Stimulated activated CD4-positive, alpha-beta T cell treated with anti-CD3 and anti-CD28 coated beads, TNF-alpha, amount 100 ng/mL, for 48 hours (primary cell): ENCODE measurements at regions not wholly inside any gene's neighbourhood (a gene's known extent, or its start where the extent isn't known, plus 50 kb on each side); places are given as distances from the start of the nearest gene placed in this dataset.

Experiments used
- DNase-seq, 3 donors: peaks; one replicate each; pipeline ENCODE4 v3.0.0-alpha.2; 2020; ENCODE audit warnings: low read depth in 3 of 3

- no peak for DNase-seq
Observed at GRCh38 chr9:38159599-38159998, 90.6 kb upstream of the SHB start.

DNA sequence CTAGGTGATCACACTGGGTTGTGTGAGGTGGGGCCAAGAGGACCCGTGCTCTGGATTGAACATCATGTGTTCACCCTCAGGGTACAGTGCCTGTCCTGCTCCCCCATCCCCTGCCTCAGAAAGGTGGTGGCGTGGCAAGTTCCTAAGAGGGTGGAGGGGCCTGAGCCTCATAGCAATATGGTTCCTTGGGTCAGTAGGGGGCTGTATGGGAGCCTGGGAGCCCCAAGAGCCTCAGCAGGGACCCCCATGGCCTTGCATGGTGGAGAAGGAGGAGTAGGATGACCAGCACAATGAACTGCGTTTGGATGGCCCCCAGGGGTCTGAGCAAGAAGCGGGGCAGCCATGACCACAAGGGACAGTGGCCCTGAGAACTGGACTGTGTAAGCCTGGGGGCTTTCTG, 89.6 kb upstream of the SHB start:
- no peak for DNase-seq

- no peak for DNase-seq
Observed at GRCh38 chr9:38157711-38158110, 88.7 kb upstream of the SHB start.

- DNase-seq: no peak
Observed at GRCh38 chr9:38154501-38155421, 85.7 kb upstream of the SHB start.

GRCh38 chr9:38153910-38154291, 84.9 kb upstream of the SHB start:
- no peak for DNase-seq

DNA sequence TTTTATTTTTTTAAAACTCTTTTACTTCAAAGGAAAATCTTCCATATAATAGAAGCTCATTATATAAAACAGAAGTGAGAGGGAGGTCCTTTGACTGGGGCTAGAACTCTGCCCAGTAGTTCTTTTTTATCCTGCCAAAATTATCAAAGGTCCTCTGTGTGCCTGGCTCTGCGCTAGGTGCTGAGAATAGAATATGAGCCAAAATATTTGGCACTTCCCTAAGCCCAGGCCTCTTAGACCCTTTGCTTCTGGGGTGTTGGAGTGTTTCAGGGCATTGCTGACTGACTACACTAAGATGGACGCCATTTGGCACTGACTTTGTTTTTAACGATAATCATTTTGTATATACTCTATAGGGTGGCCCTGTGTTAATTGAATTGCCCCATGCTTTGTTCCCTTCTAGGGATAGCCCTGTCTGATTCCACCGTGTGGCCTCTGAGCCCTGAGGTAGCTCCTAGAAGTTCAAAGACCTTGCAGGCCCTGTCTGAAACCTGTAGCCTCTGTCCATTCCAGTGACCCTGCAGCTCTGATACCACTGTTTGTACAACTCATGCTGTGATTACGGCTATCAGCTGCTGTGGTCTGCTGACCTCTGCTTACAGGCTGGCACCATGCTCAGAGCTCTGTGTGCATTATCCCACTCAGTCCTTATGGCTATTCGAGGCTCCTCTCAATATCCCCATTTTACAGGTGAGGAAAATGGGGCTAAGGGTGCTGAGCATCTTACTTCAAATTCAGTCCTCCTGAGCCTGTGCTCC, 84.3 kb upstream of the SHB start:
- DNase-seq: no peak

- no peak for DNase-seq
Observed at GRCh38 chr9:38149647-38150046, 80.6 kb upstream of the SHB start.

DNA sequence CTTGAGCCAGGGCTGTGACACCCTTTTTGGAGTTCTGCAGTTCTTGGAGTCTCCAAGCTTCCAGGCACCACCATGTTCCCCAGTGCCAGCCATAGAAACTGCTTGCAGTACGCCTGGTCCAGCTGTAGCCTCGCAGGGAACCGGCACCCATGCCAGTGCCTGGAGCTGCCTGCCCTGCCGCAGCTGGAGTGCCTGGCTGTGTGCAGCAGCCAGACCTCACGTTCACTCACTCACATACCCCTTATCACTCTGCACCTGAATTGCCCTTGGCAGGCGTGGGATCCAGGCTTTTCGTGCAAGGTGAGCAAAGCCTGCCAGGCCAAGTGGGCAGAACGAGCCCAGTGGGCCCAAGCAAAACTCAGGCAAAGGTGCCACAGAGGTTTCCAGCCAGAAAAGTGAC, 77.8 kb upstream of the SHB start:
- no peak for DNase-seq

DNA sequence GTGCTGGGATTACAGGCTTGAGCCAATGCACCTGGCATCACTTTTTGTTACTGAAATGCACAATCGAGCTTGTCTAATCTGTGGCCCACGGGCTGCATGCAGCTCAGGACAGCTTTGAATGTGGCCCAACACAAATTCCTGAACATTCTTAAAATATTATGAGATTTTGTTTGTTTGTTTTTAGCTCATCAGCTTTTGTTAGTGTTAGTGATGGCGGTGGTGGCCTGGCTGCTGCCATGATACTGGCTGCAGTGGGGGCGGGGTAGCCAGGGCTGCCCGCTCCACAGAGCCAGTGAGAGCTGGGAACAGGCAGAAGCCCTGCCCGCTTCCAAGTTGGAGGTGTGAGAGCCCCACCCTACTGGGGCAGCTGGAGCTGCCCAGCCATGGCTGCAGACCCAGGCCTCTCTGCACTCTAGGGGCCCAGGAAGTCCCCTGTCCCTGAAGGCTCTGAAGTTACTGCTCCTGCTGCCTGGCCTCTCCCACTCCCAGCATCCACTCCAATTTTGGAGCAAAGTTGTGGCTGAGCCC, 76.6 kb upstream of the SHB start:
- DNase-seq: no peak

DNA sequence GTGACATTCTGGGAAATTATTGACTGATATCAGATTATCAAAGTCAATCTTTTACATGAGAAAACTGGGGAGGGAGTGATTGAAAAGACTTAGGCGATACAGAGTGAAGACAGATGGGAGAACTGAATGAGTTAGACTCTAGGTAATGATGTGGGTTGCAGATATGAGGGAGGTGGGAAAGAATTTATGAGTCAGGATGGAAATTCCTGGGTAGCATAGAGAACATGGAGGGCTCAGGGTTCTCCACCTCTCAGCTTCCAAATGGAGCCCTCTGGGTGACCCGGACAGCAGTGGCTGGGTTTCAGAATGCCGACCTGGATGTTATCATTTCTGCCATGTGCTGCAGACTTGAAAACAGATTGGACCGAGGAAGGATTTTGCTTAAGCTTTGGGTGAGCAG, 75.4 kb upstream of the SHB start:
- DNase-seq: no peak

- DNase-seq: no peak
Observed at GRCh38 chr9:38141746-38142591, 72.9 kb upstream of the SHB start.

GRCh38 chr9:38138276-38138675, 69.2 kb upstream of the SHB start:
- no peak for DNase-seq

DNA sequence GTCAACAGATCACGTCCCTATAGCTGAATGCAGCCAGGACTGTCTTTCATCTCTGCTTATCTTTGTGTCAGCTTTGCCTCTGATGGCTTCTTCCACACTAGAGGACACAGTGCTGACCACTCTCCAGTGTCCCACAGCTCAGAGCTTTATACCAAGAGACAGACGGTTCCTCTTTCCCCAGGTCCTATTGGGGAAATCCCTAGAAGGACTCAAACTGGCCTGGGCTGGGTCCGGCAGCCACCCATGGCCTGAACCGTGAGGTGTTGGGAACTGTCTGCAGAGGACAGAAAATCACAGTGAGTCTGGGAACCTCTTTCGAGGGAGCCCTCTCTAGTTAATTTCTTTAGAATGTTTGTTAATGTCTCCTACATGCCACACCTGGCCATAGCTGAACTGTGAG, 68.3 kb upstream of the SHB start:
- DNase-seq: no peak

DNA sequence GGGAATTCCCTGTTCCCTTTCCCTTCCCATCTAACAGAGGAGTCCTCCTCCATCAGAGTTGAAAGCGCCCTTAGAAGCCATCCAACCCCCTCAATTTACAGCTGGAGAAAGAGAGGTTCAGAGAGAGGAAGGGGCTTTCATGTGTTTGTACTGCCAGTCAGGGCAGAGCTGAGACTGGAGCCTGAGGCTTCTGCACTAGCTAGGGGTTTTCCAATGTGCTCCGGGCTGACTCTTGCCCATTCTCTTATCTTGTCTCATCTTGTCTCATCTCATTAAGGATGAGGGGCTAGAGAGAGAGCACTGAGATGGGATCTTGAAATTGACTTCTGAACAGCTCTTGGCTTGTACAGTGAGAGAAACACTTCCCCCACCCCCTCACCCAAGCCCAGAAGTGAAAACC, 67.4 kb upstream of the SHB start:
- DNase-seq: no peak

- no peak for DNase-seq
Observed at GRCh38 chr9:38134611-38135237, 65.7 kb upstream of the SHB start.

- no peak for DNase-seq
Observed at GRCh38 chr9:38133595-38133994, 64.6 kb upstream of the SHB start.

- DNase-seq: no peak
Observed at GRCh38 chr9:38132956-38133355, 63.9 kb upstream of the SHB start.

GRCh38 chr9:38131729-38132128, 62.7 kb upstream of the SHB start:
- no peak for DNase-seq

- no peak for DNase-seq
Observed at GRCh38 chr9:38130724-38131123, 61.7 kb upstream of the SHB start.

GRCh38 chr9:38129366-38129765, 60.3 kb upstream of the SHB start:
- no peak for DNase-seq

DNA sequence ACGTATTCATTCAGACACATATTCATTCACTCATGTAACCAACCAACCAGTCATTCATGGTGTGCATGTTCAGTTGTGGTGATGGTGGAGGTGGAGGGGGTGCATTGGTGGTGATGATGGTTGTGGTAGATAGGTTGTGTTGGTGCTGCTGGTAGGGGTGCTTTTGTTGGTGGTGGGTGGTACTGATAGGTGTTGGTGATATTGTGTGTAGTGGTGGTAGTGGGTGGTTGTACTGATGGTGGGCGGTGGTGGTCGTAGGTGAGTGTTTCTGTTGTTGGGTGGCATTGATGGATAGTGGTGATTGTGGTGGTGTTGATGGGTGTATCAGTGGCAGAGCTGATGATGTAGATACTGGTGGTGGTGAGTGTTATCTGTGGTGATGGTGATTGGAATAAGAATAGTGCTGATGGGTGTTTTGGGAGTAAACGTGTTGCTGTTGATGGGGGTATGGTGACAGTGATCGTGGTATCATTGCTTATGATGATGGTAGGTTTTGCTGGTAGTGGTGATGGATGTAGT, 59.8 kb upstream of the SHB start:
- DNase-seq: no peak
